ENCODE measurements at regions not wholly inside any gene's neighbourhood (a gene's known extent, or its start where the extent isn't known, plus 50 kb on each side); places are given as distances from the start of the nearest gene placed in this dataset.
"Not testable (repeated sequence)": the region's sequence is repeated elsewhere in the genome, so short reads cannot be mapped to it uniquely, and the experiment has no call there.

DNA sequence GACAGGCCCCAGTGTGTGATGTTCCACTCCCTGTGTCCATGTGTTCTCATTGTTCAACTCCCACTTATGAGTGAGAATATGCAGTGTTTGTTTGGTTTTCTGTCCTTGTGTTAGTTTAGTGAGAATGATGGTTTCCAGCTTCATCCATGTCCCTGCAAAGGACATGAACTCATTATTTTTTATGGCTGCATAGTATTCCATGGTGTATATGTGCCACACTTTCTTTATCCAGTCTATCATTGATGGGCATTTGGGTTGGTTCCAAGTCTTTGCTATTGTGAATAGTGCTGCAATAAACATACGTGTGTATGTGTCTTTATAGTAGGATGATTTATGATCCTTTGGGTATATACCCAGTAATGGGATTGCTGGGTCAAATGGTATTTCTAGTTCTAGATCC lies 558.2 kb upstream of the KLF4 start:
- TF ChIP-seq, protein P1, sequence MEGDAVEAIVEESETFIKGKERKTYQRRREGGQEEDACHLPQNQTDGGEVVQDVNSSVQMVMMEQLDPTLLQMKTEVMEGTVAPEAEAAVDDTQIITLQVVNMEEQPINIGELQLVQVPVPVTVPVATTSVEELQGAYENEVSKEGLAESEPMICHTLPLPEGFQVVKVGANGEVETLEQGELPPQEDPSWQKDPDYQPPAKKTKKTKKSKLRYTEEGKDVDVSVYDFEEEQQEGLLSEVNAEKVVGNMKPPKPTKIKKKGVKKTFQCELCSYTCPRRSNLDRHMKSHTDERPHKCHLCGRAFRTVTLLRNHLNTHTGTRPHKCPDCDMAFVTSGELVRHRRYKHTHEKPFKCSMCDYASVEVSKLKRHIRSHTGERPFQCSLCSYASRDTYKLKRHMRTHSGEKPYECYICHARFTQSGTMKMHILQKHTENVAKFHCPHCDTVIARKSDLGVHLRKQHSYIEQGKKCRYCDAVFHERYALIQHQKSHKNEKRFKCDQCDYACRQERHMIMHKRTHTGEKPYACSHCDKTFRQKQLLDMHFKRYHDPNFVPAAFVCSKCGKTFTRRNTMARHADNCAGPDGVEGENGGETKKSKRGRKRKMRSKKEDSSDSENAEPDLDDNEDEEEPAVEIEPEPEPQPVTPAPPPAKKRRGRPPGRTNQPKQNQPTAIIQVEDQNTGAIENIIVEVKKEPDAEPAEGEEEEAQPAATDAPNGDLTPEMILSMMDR (IDR thresholded peaks at IDR 0.05; ENCODE audit: poor library complexity): not testable (repeated sequence)
- TF ChIP-seq EZH2 (IDR thresholded peaks at IDR 0.05; ENCODE audit: borderline replicate concordance): not testable (repeated sequence)
